Neural progenitor cell (in vitro differentiated cells): ENCODE measurements at regions not wholly inside any gene's neighbourhood (a gene's known extent, or its start where the extent isn't known, plus 50 kb on each side); places are given as distances from the start of the nearest gene placed in this dataset.

Experiments used
- CTCF ChIP-seq: fragments of 200-600 bp; sonication (generic); IDR thresholded peaks from 2 replicates; pipeline ENCODE4 v1.5.1; 2017; ENCODE audit warnings: antibody characterized with exemption, mild to moderate bottlenecking
- EZH2 ChIP-seq: fragments of 200-600 bp; sonication (generic); IDR thresholded peaks from 2 replicates; pipeline ENCODE4 v1.6.1; 2017; ENCODE audit warnings: antibody characterized with exemption, mild to moderate bottlenecking, moderate library complexity
- EZH2phosphoT487 ChIP-seq: fragments of 200-600 bp; sonication (generic); IDR thresholded peaks from 2 replicates; pipeline ENCODE4 v1.6.1; 2017; ENCODE audit warnings: antibody characterized with exemption

- TF ChIP-seq CTCF (no peak), EZH2 (no peak), EZH2phosphoT487 (no peak)
Observed at GRCh38 chr3:168514252-168514651, 418.5 kb upstream of the GOLIM4 start.
